ENCODE measurements at regions not wholly inside any gene's neighbourhood (a gene's known extent, or its start where the extent isn't known, plus 50 kb on each side); places are given as distances from the start of the nearest gene placed in this dataset.

GRCh38 chr6:169862892-169863525, 111.6 kb downstream of the ERMARD start:
- TF ChIP-seq CTCF (IDR thresholded peaks at IDR 0.05) (no peak), POLR2A (IDR thresholded peaks at IDR 0.05) (no peak)
- no peaks in the 10 kb centered on the region for H3K36me3 ChIP-seq
- no peak overlapping the region for H3K4me3 ChIP-seq
- DNase-seq, result no peak
- WGBS, 2 donors, result 32 to 55% methylated on average over 9 to 11 of the region's 20 CpGs
- H3K27ac ChIP-seq, result peak overlapping the region in 2 of 4 donors; percentile 49
- intact Hi-C loops (cut with DNase I), result no loop called here
- no peaks in the 10 kb centered on the region for H3K27me3 ChIP-seq
- H3K9me3 ChIP-seq, result peaks cover 0 to 2% (median under 1%) of the 10 kb centered on the region in 3 donors
- peaks cover 4 to 44% (median 16%) of the 10 kb centered on the region in 3 donors for H3K4me1 ChIP-seq

GRCh38 chr6:169862043-169862891, 110.8 kb downstream of the ERMARD start:
- Histone ChIP-seq H3K4me1 (peaks cover 4 to 44% (median 16%) of the 10 kb centered on the region in 3 donors), H3K36me3 (no peaks in the 10 kb centered on the region), H3K9me3 (peaks cover 0 to 9% (median 8%) of the 10 kb centered on the region in 3 donors), H3K27me3 (no peaks in the 10 kb centered on the region), H3K27ac (peak overlapping the region in 3 of 4 donors; percentile 10 to 49 (median 49)), H3K4me3 (no peak overlapping the region)
- WGBS, 2 donors, result 50 to 56% methylated on average over 11 to 16 of the region's 17 CpGs
- DNase-seq, result no peak
- intact Hi-C loops (cut with DNase I), result no loop called here
- TF ChIP-seq POLR2A (IDR thresholded peaks at IDR 0.05) (no peak), CTCF (IDR thresholded peaks at IDR 0.05) (no peak)

- 86 to 87% methylated on average over 7 to 13 of the region's 17 CpGs for WGBS, 2 donors
- no peak for DNase-seq
- no peaks in the 10 kb centered on the region for H3K27me3 ChIP-seq
- H3K36me3 ChIP-seq, result no peaks in the 10 kb centered on the region
- peaks cover 0 to 16% (median 10%) of the 10 kb centered on the region in 3 donors for H3K9me3 ChIP-seq
- TF ChIP-seq CTCF (IDR thresholded peaks at IDR 0.05), result no peak
- TF ChIP-seq POLR2A (IDR thresholded peaks at IDR 0.05), result no peak
- no peak overlapping the region for H3K4me3 ChIP-seq
- intact Hi-C loops (cut with DNase I), result no loop called here
- peaks cover 4 to 44% (median 16%) of the 10 kb centered on the region in 3 donors for H3K4me1 ChIP-seq
- H3K27ac ChIP-seq, result peak overlapping the region in 1 of 4 donors; percentile 49
Measured at GRCh38 chr6:169861431-169862042, 110.1 kb downstream of the ERMARD start.

GRCh38 chr6:169859978-169860703, 108.7 kb downstream of the ERMARD start:
- intact Hi-C loops (cut with DNase I), result no loop called here
- no peaks in the 10 kb centered on the region for H3K36me3 ChIP-seq
- no peaks in the 10 kb centered on the region for H3K27me3 ChIP-seq
- 63 to 79% methylated on average over 3 to 6 of the region's 18 CpGs for WGBS, 2 donors
- H3K9me3 ChIP-seq, result peaks cover 0 to 19% (median 10%) of the 10 kb centered on the region in 3 donors
- no peak for DNase-seq
- H3K4me3 ChIP-seq, result no peak overlapping the region
- peaks cover 4 to 44% (median 16%) of the 10 kb centered on the region in 3 donors for H3K4me1 ChIP-seq
- H3K27ac ChIP-seq, result no peak overlapping the region
- TF ChIP-seq POLR2A (IDR thresholded peaks at IDR 0.05), result no peak
- no peak for TF ChIP-seq CTCF (IDR thresholded peaks at IDR 0.05)
